K562 (cell line): ENCODE measurements at regions not wholly inside any gene's neighbourhood (a gene's known extent, or its start where the extent isn't known, plus 50 kb on each side); places are given as distances from the start of the nearest gene placed in this dataset.

Experiments used
- ELF2 ChIP-seq: fragments of 250-450 bp; sonication (Bioruptor Pico); IDR thresholded peaks from 2 replicates; pipeline ENCODE4 v1.5.0; 2021; ENCODE audit warnings: mild to moderate bottlenecking
- FOXA3 ChIP-seq, 2 experiments: fragments of 450-650 bp in 1 of 2; sonication (generic) in 1 of 2; formaldehyde crosslinking; IDR thresholded peaks in 1 of 2; conservative IDR thresholded peaks in 1 of 2; 2 replicates each; pipeline versions ENCODE4 v1.4.0 to v1.8.0; 2020 to 2022; ENCODE audit warnings: mild to moderate bottlenecking in 2 of 2, missing genetic modification reagents in 1 of 2
- HMG20B ChIP-seq: fragments of 250-450 bp; sonication (Bioruptor Pico); IDR thresholded peaks from 2 replicates; pipeline ENCODE4 v1.5.0; 2021; ENCODE audit warnings: mild to moderate bottlenecking
- MYNN ChIP-seq, 2 experiments: sonication (generic); formaldehyde crosslinking in 1 of 2; IDR thresholded peaks; 2 replicates each; pipeline versions ENCODE4 v1.5.0 to v1.6.1; 2016 to 2020; ENCODE audit warnings: antibody characterized with exemption in 1 of 2, missing genetic modification reagents in 1 of 2
- NFIC ChIP-seq: fragments of 450-650 bp; IDR thresholded peaks from 2 replicates; pipeline ENCODE4 v1.6.1; 2017; ENCODE audit warnings: mild to moderate bottlenecking, inconsistent platforms
- NR2C2 ChIP-seq, 2 experiments: fragments of 200-800 bp in 1 of 2; sonication (Bioruptor generic) in 1 of 2; sonication (generic) in 1 of 2; formaldehyde crosslinking in 1 of 2; IDR thresholded peaks; 2 replicates each; pipeline versions ENCODE4 v1.6.1 to v1.8.0; 2016 to 2022; ENCODE audit warnings: mild to moderate bottlenecking in 1 of 2, missing compliant biosample characterization in 1 of 2, missing genetic modification characterization in 1 of 2, missing genetic modification reagents in 1 of 2
- NR3C1 ChIP-seq: sonication (generic); formaldehyde crosslinking; IDR thresholded peaks from 2 replicates; pipeline ENCODE4 v1.8.1; 2022; ENCODE audit warnings: missing genetic modification reagents
- NRF1 ChIP-seq, 2 experiments: fragments of 450-650 bp; IDR thresholded peaks in 1 of 2; conservative IDR thresholded peaks in 1 of 2; 2 replicates each; pipeline ENCODE4 v1.6.1; 2014; ENCODE audit warnings: mild to moderate bottlenecking in 2 of 2
- PCBP2 ChIP-seq: fragments of 200-400 bp; formaldehyde crosslinking; IDR thresholded peaks from 2 replicates; pipeline ENCODE4 v1.6.1; 2018; ENCODE audit warnings: low read length, low read depth, mild to moderate bottlenecking, moderate library complexity; ENCODE audit not compliant: poor library complexity, severe bottlenecking
- SOX6 ChIP-seq: fragments of 450-650 bp; IDR thresholded peaks from 2 replicates; pipeline ENCODE4 v1.6.1; 2014; ENCODE audit warnings: mild to moderate bottlenecking
- TCF7L2 ChIP-seq: fragments of 150-350 bp; IDR thresholded peaks from 2 replicates; pipeline ENCODE4 v1.6.1; 2016; ENCODE audit warnings: low read depth, mild to moderate bottlenecking, low read length, moderate library complexity
- ZFP30 ChIP-seq: fragments of 250-450 bp; sonication (Bioruptor Pico); IDR thresholded peaks from 2 replicates; pipeline ENCODE4 v1.8.0; 2022; ENCODE audit warnings: moderate library complexity, mild to moderate bottlenecking, inconsistent platforms, borderline replicate concordance
- ZFP36 ChIP-seq: fragments of 150-350 bp; IDR thresholded peaks from 2 replicates; pipeline ENCODE4 v1.6.1; 2018; ENCODE audit warnings: low read length, low read depth; ENCODE audit not compliant: partially characterized antibody
- ZNF507 ChIP-seq: conservative IDR thresholded peaks from 2 replicates; pipeline ENCODE4 v1.6.1; 2017; ENCODE audit warnings: missing genetic modification characterization, missing compliant biosample characterization
- ZNF830 ChIP-seq: fragments of 250-450 bp; sonication (Bioruptor Pico); IDR thresholded peaks from 2 replicates; pipeline ENCODE4 v1.5.0; 2021; ENCODE audit warnings: mild to moderate bottlenecking
- TF ChIP-seq, protein P1 (sequence below): fragments of 450-650 bp; IDR thresholded peaks from 2 replicates; pipeline ENCODE4 v1.6.1; 2016; ENCODE audit warnings: mild to moderate bottlenecking, moderate library complexity

DNA sequence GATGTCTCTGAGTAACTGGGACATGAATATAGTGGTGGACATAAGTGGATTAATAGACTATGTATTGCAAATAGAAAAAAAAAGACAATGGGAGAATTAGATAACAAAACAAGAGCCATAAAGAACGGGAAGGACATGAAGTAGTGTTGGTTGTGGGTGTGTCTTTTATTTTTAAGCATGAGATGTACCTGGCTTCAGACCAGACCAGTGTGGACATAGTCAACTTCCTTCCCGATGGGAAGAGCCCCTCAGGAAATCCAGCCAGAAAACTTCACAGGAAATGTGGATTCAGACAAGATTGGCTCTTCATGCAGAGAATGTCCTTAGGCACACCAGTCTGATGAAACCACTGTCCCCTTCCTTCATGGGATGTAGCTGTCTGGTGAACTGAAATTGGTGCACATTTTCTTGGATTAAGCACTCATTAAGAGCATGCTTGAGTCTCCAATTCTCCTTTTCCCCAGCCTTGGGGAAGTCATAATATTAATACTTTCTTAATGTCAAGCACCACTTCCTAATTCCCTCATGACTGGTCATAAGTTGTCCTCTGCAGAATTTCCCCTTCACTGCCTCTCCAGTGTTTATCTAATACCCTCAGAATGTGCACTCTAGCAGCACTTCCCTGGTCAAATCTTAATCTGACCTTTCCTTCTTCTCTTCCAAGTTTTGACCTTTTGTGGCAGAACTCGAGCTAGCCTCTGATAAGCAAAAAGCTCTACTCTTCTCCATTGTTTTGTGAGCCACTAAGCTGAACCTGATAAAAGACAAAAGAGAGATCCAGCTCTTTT is 350.6 kb upstream of the MAF start (continued):
- 0 out of 2 replicates have a peak, but pooled peaks have one; percentile 26 for TF ChIP-seq ZFP30
- peak in 1 of 2 experiments; percentile 70; a peak in 2 of 4 replicates for TF ChIP-seq FOXA3 (CRISPR knock-in tag; conservative IDR thresholded peaks at IDR 0.05 in 1 of 2, IDR thresholded peaks at IDR 0.05 in 1 of 2)
- TF ChIP-seq ELF2 (CRISPR knock-in tag): 0 out of 2 replicates have a peak, but pooled peaks have one; percentile 9
- TF ChIP-seq NFIC: no peak
- no peak for TF ChIP-seq NRF1 (conservative IDR thresholded peaks at IDR 0.05 in 1 of 2, IDR thresholded peaks at IDR 0.05 in 1 of 2)
- TF ChIP-seq ZFP36: no peak
- TF ChIP-seq NR2C2 (CRISPR knock-in tag; IDR thresholded peaks at IDR 0.05): no peak
- TF ChIP-seq NR2C2 (tag; IDR thresholded peaks at IDR 0.05): peak; percentile 76
- no peak for TF ChIP-seq ZNF507 (tag)
- no peak for TF ChIP-seq PCBP2
- no peak for TF ChIP-seq ZNF830 (CRISPR knock-in tag)
- no peak for TF ChIP-seq NR3C1 (CRISPR knock-in tag)
- TF ChIP-seq, protein P1, sequence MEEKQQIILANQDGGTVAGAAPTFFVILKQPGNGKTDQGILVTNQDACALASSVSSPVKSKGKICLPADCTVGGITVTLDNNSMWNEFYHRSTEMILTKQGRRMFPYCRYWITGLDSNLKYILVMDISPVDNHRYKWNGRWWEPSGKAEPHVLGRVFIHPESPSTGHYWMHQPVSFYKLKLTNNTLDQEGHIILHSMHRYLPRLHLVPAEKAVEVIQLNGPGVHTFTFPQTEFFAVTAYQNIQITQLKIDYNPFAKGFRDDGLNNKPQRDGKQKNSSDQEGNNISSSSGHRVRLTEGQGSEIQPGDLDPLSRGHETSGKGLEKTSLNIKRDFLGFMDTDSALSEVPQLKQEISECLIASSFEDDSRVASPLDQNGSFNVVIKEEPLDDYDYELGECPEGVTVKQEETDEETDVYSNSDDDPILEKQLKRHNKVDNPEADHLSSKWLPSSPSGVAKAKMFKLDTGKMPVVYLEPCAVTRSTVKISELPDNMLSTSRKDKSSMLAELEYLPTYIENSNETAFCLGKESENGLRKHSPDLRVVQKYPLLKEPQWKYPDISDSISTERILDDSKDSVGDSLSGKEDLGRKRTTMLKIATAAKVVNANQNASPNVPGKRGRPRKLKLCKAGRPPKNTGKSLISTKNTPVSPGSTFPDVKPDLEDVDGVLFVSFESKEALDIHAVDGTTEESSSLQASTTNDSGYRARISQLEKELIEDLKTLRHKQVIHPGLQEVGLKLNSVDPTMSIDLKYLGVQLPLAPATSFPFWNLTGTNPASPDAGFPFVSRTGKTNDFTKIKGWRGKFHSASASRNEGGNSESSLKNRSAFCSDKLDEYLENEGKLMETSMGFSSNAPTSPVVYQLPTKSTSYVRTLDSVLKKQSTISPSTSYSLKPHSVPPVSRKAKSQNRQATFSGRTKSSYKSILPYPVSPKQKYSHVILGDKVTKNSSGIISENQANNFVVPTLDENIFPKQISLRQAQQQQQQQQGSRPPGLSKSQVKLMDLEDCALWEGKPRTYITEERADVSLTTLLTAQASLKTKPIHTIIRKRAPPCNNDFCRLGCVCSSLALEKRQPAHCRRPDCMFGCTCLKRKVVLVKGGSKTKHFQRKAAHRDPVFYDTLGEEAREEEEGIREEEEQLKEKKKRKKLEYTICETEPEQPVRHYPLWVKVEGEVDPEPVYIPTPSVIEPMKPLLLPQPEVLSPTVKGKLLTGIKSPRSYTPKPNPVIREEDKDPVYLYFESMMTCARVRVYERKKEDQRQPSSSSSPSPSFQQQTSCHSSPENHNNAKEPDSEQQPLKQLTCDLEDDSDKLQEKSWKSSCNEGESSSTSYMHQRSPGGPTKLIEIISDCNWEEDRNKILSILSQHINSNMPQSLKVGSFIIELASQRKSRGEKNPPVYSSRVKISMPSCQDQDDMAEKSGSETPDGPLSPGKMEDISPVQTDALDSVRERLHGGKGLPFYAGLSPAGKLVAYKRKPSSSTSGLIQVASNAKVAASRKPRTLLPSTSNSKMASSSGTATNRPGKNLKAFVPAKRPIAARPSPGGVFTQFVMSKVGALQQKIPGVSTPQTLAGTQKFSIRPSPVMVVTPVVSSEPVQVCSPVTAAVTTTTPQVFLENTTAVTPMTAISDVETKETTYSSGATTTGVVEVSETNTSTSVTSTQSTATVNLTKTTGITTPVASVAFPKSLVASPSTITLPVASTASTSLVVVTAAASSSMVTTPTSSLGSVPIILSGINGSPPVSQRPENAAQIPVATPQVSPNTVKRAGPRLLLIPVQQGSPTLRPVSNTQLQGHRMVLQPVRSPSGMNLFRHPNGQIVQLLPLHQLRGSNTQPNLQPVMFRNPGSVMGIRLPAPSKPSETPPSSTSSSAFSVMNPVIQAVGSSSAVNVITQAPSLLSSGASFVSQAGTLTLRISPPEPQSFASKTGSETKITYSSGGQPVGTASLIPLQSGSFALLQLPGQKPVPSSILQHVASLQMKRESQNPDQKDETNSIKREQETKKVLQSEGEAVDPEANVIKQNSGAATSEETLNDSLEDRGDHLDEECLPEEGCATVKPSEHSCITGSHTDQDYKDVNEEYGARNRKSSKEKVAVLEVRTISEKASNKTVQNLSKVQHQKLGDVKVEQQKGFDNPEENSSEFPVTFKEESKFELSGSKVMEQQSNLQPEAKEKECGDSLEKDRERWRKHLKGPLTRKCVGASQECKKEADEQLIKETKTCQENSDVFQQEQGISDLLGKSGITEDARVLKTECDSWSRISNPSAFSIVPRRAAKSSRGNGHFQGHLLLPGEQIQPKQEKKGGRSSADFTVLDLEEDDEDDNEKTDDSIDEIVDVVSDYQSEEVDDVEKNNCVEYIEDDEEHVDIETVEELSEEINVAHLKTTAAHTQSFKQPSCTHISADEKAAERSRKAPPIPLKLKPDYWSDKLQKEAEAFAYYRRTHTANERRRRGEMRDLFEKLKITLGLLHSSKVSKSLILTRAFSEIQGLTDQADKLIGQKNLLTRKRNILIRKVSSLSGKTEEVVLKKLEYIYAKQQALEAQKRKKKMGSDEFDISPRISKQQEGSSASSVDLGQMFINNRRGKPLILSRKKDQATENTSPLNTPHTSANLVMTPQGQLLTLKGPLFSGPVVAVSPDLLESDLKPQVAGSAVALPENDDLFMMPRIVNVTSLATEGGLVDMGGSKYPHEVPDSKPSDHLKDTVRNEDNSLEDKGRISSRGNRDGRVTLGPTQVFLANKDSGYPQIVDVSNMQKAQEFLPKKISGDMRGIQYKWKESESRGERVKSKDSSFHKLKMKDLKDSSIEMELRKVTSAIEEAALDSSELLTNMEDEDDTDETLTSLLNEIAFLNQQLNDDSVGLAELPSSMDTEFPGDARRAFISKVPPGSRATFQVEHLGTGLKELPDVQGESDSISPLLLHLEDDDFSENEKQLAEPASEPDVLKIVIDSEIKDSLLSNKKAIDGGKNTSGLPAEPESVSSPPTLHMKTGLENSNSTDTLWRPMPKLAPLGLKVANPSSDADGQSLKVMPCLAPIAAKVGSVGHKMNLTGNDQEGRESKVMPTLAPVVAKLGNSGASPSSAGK: no peak
- no peak for TF ChIP-seq HMG20B
- no peak for TF ChIP-seq MYNN (IDR thresholded peaks at IDR 0.05)
- TF ChIP-seq MYNN (CRISPR knock-in tag; IDR thresholded peaks at IDR 0.05): no peak
- TF ChIP-seq SOX6: peak; percentile 99
- TF ChIP-seq TCF7L2: 0 out of 2 replicates have a peak, but pooled peaks have one; percentile 17
